A549 (cell line): ENCODE measurements at regions not wholly inside any gene's neighbourhood (a gene's known extent, or its start where the extent isn't known, plus 50 kb on each side); places are given as distances from the start of the nearest gene placed in this dataset.

ENCODE experiments used
- ATAC-seq, 2 experiments: fragments of 200-7000 bp in 1 of 2; fragments of >200 bp in 1 of 2; cut with Nextera tagmentation in 1 of 2; cut with Tn5 transposase in 1 of 2; 3 replicates each; pipeline versions ENCODE4 v1.8.0 to v1.9.1; 2018 to 2020; ENCODE audit warnings: mild to moderate bottlenecking in 1 of 2, moderate library complexity in 1 of 2
- CTCF ChIA-PET: fragments of 300-600 bp; sonication (Branson Sonifier 250); formaldehyde crosslinking; extraction: SDS; loops from one replicate; lab custom pipeline; 2021; ENCODE audit warnings: antibody characterized with exemption, inconsistent platforms; lab: Yijun Ruan, JAX
- POLR2A ChIA-PET: fragments of 350-600 bp; formaldehyde crosslinking; extraction: SDS; loops from one replicate; lab custom pipeline; 2021; ENCODE audit warnings: antibody characterized with exemption, inconsistent platforms; lab: Yijun Ruan, JAX
- DNase-seq, 2 experiments: peaks; one replicate each; pipeline versions ENCODE4 v3.0.0 to v3.0.0-alpha.2; 2011 to 2016; ENCODE audit warnings: low read depth in 1 of 2, low spot score in 1 of 2
- FAIRE-seq: peaks from 2 replicates; lab custom pipeline; 2011; peaks lifted over from hg19 to GRCh38; lab: Jason Lieb, UNC
- H3K27ac ChIP-seq, 2 experiments: fragments of >200 bp; sonication (Bioruptor Twin); formaldehyde crosslinking; 3 replicates each; pipeline ENCODE4 v1.5.1; 2016 to 2017
- H3K4me1 ChIP-seq: fragments of >200 bp; sonication (Bioruptor Twin); formaldehyde crosslinking; 3 replicates; pipeline ENCODE4 v1.6.1; 2016
- H3K4me2 ChIP-seq: fragments of >200 bp; sonication (Bioruptor Twin); formaldehyde crosslinking; 3 replicates; pipeline ENCODE4 v1.6.1; 2016
- H3K4me3 ChIP-seq: fragments of >200 bp; sonication (Bioruptor Twin); formaldehyde crosslinking; 3 replicates; pipeline ENCODE4 v1.5.1; 2016
- H3K9me3 ChIP-seq: fragments of >200 bp; sonication (Bioruptor Twin); formaldehyde crosslinking; 3 replicates; pipeline ENCODE4 v1.6.1; 2016
- ATOH8 ChIP-seq: fragments of 250-450 bp; sonication (Bioruptor Pico); IDR thresholded peaks from 2 replicates; pipeline ENCODE4 v1.5.0; 2020; ENCODE audit warnings: low read depth, mild to moderate bottlenecking, moderate library complexity
- CBX2 ChIP-seq: fragments of 200-600 bp; sonication (generic); IDR thresholded peaks from 2 replicates; pipeline ENCODE4 v1.6.1; 2016; ENCODE audit warnings: low read depth, mild to moderate bottlenecking, borderline replicate concordance
- CBX8 ChIP-seq: fragments of 200-600 bp; sonication (generic); IDR thresholded peaks from 2 replicates; pipeline ENCODE4 v1.6.1; 2016
- CEBPB ChIP-seq, 2 experiments: fragments of >200 bp in 1 of 2; sonication (Bioruptor Twin) in 1 of 2; formaldehyde crosslinking in 1 of 2; IDR thresholded peaks; 2 replicates each; pipeline ENCODE4 v1.6.1; 2012 to 2016
- CHD2 ChIP-seq: fragments of 150-350 bp; IDR thresholded peaks from 2 replicates; pipeline ENCODE4 v1.6.1; 2014; ENCODE audit warnings: low read length; ENCODE audit not compliant: partially characterized antibody
- CHD4 ChIP-seq: fragments of 200-600 bp; sonication (generic); IDR thresholded peaks from 2 replicates; pipeline ENCODE4 v1.6.1; 2016; ENCODE audit warnings: antibody characterized with exemption, mild to moderate bottlenecking, borderline replicate concordance
- E2F6 ChIP-seq: IDR thresholded peaks from 2 replicates; pipeline ENCODE4 v1.6.1; 2012; ENCODE audit warnings: low read depth, borderline replicate concordance
- EP300 ChIP-seq, 2 experiments: fragments of >200 bp; sonication (Bioruptor Twin); formaldehyde crosslinking; IDR thresholded peaks; 2 replicates in 1 of 2; 3 replicates in 1 of 2; pipeline ENCODE4 v1.6.1; 2016 to 2017
- HDAC2 ChIP-seq: fragments of 200-600 bp; sonication (generic); IDR thresholded peaks from 2 replicates; pipeline ENCODE4 v1.6.1; 2016
- HEYL ChIP-seq: fragments of 250-450 bp; sonication (Bioruptor Pico); IDR thresholded peaks from 2 replicates; pipeline ENCODE4 v1.8.0; 2021; ENCODE audit warnings: mild to moderate bottlenecking, moderate library complexity
- HOXA7 ChIP-seq: fragments of 250-450 bp; sonication (Bioruptor Pico); IDR thresholded peaks from 2 replicates; pipeline ENCODE4 v1.5.0; 2020; ENCODE audit warnings: mild to moderate bottlenecking, moderate library complexity
- HOXB13 ChIP-seq: fragments of 250-450 bp; sonication (Bioruptor Pico); IDR thresholded peaks from 2 replicates; pipeline ENCODE4 v1.5.0; 2020; ENCODE audit warnings: low read depth, mild to moderate bottlenecking, moderate library complexity
- JUN ChIP-seq, 2 experiments: fragments of >200 bp; sonication (Bioruptor Twin); formaldehyde crosslinking; IDR thresholded peaks; 2 replicates in 1 of 2; 3 replicates in 1 of 2; pipeline ENCODE4 v1.6.1; 2016 to 2017
- JUNB ChIP-seq: fragments of >200 bp; sonication (Bioruptor Twin); formaldehyde crosslinking; IDR thresholded peaks from 2 replicates; pipeline ENCODE4 v1.6.1; 2016
- KDM1A ChIP-seq: fragments of 200-600 bp; sonication (generic); IDR thresholded peaks from 2 replicates; pipeline ENCODE4 v1.6.1; 2016; ENCODE audit warnings: low read depth, mild to moderate bottlenecking
- MAFK ChIP-seq: fragments of 450-650 bp; IDR thresholded peaks from 2 replicates; pipeline ENCODE4 v1.6.1; 2014; ENCODE audit not compliant: partially characterized antibody
- MAX ChIP-seq: IDR thresholded peaks from 2 replicates; pipeline ENCODE4 v1.6.1; 2012
- MAZ ChIP-seq: fragments of 150-350 bp; IDR thresholded peaks from 2 replicates; pipeline ENCODE4 v1.6.1; 2014; ENCODE audit warnings: antibody characterized with exemption, low read depth, low read length, borderline replicate concordance
- NFE2L2 ChIP-seq: fragments of 150-350 bp; conservative IDR thresholded peaks from 2 replicates; pipeline ENCODE4 v1.6.1; 2014; ENCODE audit warnings: low read length
- NR3C1 ChIP-seq: fragments of >200 bp; sonication (Bioruptor Twin); formaldehyde crosslinking; IDR thresholded peaks from 3 replicates; pipeline ENCODE4 v1.6.1; 2017
- PHF8 ChIP-seq: fragments of 200-600 bp; sonication (generic); IDR thresholded peaks from 2 replicates; pipeline ENCODE4 v1.6.1; 2016; ENCODE audit warnings: low read depth, mild to moderate bottlenecking, antibody characterized with exemption, moderate library complexity, borderline replicate concordance
- RFX5 ChIP-seq: fragments of 450-650 bp; IDR thresholded peaks from 2 replicates; pipeline ENCODE4 v1.7.1; 2014; ENCODE audit warnings: antibody characterized with exemption, mild to moderate bottlenecking, moderate library complexity
- RNF2 ChIP-seq: fragments of 200-600 bp; sonication (generic); IDR thresholded peaks from 2 replicates; pipeline ENCODE4 v1.6.1; 2016; ENCODE audit warnings: low read depth, mild to moderate bottlenecking, antibody characterized with exemption, moderate library complexity, borderline replicate concordance
- SMC3 ChIP-seq: fragments of >200 bp; sonication (Bioruptor Twin); formaldehyde crosslinking; IDR thresholded peaks from 3 replicates; pipeline ENCODE4 v1.6.1; 2018; ENCODE audit warnings: inconsistent platforms
- SREBF2 ChIP-seq: fragments of 450-650 bp; IDR thresholded peaks from 2 replicates; pipeline ENCODE4 v1.6.1; 2014; ENCODE audit warnings: mild to moderate bottlenecking, moderate library complexity
- ZC3H11A ChIP-seq: fragments of 450-650 bp; IDR thresholded peaks from 2 replicates; pipeline ENCODE4 v1.6.1; 2014; ENCODE audit warnings: antibody characterized with exemption, mild to moderate bottlenecking
- ZFP36 ChIP-seq: fragments of 450-650 bp; IDR thresholded peaks from 2 replicates; pipeline ENCODE4 v1.6.1; 2014; ENCODE audit warnings: borderline replicate concordance; ENCODE audit not compliant: partially characterized antibody
- ZSCAN20 ChIP-seq: fragments of 250-450 bp; sonication (Bioruptor Pico); IDR thresholded peaks from 2 replicates; pipeline ENCODE4 v1.8.0; 2022; ENCODE audit warnings: mild to moderate bottlenecking, moderate library complexity
- WGBS: methylation state at CpG from one replicate; pipeline ENCODE4 v1.1.6; 2017; ENCODE audit errors: missing lambda C conversion rate; 5-methylcytosine and 5-hydroxymethylcytosine counted together
- TF ChIP-seq, protein P1 (sequence below): fragments of >200 bp; sonication (Bioruptor Twin); formaldehyde crosslinking; IDR thresholded peaks from 2 replicates; pipeline ENCODE4 v1.6.1; 2016
- TF ChIP-seq, protein P2 (sequence below): fragments of 250-450 bp; sonication (Bioruptor Pico); IDR thresholded peaks from 2 replicates; pipeline ENCODE4 v1.5.0; 2021; ENCODE audit warnings: mild to moderate bottlenecking, moderate library complexity, borderline replicate concordance

DNA sequence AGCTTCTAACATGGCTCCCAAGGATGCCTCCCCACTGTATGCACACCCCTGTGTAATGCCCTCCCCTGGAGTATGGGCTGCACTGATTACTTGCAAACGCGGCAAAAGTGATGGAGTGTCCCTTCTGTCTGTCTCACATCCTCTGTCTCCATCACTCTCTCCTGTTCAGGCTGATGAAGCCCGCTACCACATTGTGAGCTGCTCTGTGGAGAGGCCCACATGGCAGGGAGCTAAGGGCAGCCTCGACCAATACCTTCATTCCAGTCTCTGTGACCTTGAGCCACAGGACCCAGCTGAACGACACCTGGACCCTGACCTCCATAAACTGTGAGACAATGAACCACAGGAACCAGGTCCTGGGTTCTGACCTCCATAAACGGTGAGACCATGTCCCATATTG lies 154.1 kb upstream of the ETV3 start (continued):
- TF ChIP-seq HDAC2 (no peak), SREBF2 (no peak), JUNB (no peak), CHD2 (no peak), CHD4 (no peak)
- TF ChIP-seq, protein P1, sequence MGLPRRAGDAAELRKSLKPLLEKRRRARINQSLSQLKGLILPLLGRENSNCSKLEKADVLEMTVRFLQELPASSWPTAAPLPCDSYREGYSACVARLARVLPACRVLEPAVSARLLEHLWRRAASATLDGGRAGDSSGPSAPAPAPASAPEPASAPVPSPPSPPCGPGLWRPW = no peak

- POLR2A ChIA-PET = no interaction called here
- no peak for TF ChIP-seq HOXB13 (CRISPR knock-in tag)
- TF ChIP-seq MAFK = peak; percentile 53
- TF ChIP-seq NFE2L2 = no peak
- no peak for TF ChIP-seq RNF2
- 37% methylated on average over 2 of the region's 2 CpGs for WGBS
- no peak overlapping the region for H3K27ac ChIP-seq
- DNase-seq (no peak), FAIRE-seq (no peak), ATAC-seq (no peak)
- H3K4me1 ChIP-seq = no peaks in the 10 kb centered on the region
- CTCF ChIA-PET = no interaction called here
- H3K4me3 ChIP-seq = no peak overlapping the region
- no peaks in the 10 kb centered on the region for H3K9me3 ChIP-seq
- no peak overlapping the region for H3K4me2 ChIP-seq
Observed at GRCh38 chr1:157291083-157291482, 152.9 kb upstream of the ETV3 start.

DNA sequence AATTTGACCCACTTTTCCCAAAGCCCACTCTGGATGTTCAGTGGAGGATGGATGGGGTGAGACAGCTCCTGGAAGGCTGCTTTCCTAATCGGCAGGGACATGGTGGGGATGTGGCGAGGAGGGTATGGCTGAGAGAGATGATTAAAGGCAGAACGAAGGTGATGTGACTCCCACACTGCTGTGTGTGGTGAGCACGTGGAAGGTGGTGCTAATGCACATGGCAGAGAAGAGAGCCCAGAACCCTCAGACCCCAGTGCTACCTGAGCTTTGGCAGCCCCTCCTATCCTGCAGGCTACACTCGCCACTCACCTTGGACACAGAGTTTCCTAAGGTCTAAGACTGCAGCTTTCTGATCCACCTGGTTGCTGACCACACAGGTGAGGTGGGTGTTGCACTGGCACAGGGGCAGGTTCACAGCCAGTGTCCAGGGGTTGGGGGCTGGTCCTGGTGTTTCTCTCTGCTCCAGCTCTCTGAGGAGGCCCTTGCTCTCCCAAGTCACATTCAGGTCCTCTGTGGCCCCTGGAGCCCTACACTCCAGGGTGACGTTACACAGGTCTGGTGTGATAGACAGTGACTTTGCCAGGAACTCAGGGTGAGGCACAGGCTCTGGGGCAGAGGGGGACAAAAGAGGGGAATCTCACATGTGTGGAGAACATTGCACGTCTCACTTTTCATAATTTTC lies 151.4 kb upstream of the ETV3 start:
- ATAC-seq (no peak), DNase-seq (no peak), FAIRE-seq (no peak)
- 10% methylated on average over 7 of the region's 7 CpGs for WGBS
- no peak overlapping the region for H3K27ac ChIP-seq
- TF ChIP-seq ZFP36 = no peak
- no peak for TF ChIP-seq SMC3
- TF ChIP-seq HOXA7 (CRISPR knock-in tag) = no peak
- no peak for TF ChIP-seq CBX2
- no peak for TF ChIP-seq ATOH8 (CRISPR knock-in tag)
- TF ChIP-seq ZSCAN20 = no peak
- TF ChIP-seq JUN (IDR thresholded peaks at IDR 0.05) = no peak
- TF ChIP-seq HEYL (CRISPR knock-in tag) = no peak
- no peak for TF ChIP-seq RFX5
- no peak for TF ChIP-seq E2F6
- TF ChIP-seq NR3C1 = no peak
- H3K4me3 ChIP-seq = no peak overlapping the region
- no peaks in the 10 kb centered on the region for H3K4me1 ChIP-seq
- H3K4me2 ChIP-seq = no peak overlapping the region
- CTCF ChIA-PET = no interaction called here
- POLR2A ChIA-PET = no interaction called here
- H3K9me3 ChIP-seq = no peaks in the 10 kb centered on the region

DNA sequence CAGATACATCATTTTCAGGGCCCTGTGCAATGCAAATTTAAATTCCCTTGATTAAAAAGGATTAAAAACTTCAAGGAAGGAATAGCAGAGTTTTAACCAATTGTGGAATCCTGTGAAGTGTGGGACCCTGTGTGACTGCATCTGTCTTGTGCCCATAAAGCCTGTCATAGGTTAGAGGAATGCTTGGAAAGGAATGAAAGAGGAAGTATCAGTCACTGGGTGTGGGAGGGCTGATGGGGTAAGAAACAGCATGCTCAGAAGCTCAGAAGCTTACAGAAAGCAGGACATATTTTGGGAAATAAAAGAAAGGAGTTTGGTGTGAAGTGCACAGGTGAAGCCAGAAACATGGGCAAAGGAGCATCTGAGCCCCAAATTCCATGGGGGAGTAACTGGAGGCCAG lies 150.8 kb upstream of the ETV3 start:
- no peak overlapping the region for H3K27ac ChIP-seq
- H3K4me3 ChIP-seq = no peak overlapping the region
- FAIRE-seq = no peak
- CTCF ChIA-PET = interaction anchor here (1.0 to 1.4 kb wide), 2 partner anchors 29 to 199 kb away, joined by 3 to 4 read pairs; no protein-coding TSS in a partner anchor
- H3K4me1 ChIP-seq = no peaks in the 10 kb centered on the region
- no peak overlapping the region for H3K4me2 ChIP-seq
- POLR2A ChIA-PET = no interaction called here
- no peaks in the 10 kb centered on the region for H3K9me3 ChIP-seq
- no peak for ATAC-seq
- DNase-seq = no peak
- TF ChIP-seq CBX2 = no peak
- no peak for TF ChIP-seq MAZ
- no peak for TF ChIP-seq CBX8
- TF ChIP-seq, protein P2, sequence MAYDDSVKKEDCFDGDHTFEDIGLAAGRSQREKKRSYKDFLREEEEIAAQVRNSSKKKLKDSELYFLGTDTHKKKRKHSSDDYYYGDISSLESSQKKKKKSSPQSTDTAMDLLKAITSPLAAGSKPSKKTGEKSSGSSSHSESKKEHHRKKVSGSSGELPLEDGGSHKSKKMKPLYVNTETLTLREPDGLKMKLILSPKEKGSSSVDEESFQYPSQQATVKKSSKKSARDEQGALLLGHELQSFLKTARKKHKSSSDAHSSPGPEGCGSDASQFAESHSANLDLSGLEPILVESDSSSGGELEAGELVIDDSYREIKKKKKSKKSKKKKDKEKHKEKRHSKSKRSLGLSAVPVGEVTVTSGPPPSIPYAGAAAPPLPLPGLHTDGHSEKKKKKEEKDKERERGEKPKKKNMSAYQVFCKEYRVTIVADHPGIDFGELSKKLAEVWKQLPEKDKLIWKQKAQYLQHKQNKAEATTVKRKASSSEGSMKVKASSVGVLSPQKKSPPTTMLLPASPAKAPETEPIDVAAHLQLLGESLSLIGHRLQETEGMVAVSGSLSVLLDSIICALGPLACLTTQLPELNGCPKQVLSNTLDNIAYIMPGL (CRISPR knock-in tag) = no peak
- no peak for TF ChIP-seq PHF8
- no peak for TF ChIP-seq ZC3H11A
- no peak for TF ChIP-seq CHD2
- no peak for TF ChIP-seq CHD4
- no peak for TF ChIP-seq NR3C1
- TF ChIP-seq EP300 (IDR thresholded peaks at IDR 0.05) = no peak
- TF ChIP-seq CEBPB (IDR thresholded peaks at IDR 0.05) = no peak
- TF ChIP-seq MAX = no peak
- no peak for TF ChIP-seq KDM1A
